Neural cell (in vitro differentiated cells): ENCODE measurements at regions not wholly inside any gene's neighbourhood (a gene's known extent, or its start where the extent isn't known, plus 50 kb on each side); places are given as distances from the start of the nearest gene placed in this dataset.

Source experiments
- H2AFZ ChIP-seq: fragments of 200-600, 300-800 bp; sonication (generic), shearing (Covaris generic); 2 replicates; pipeline ENCODE4 v1.6.0; 2014; ENCODE audit warnings: low read depth, mild to moderate bottlenecking, antibody characterized with exemption, low read length, moderate library complexity
- H3F3A ChIP-seq: fragments of 200-600 bp; shearing (Covaris generic); 2 replicates; pipeline ENCODE4 v1.6.1; 2016; ENCODE audit warnings: mild to moderate bottlenecking, moderate library complexity, mixed read lengths, antibody characterized with exemption, low read length; ENCODE audit not compliant: insufficient read depth, poor library complexity, severe bottlenecking
- H3K27ac ChIP-seq: fragments of 200-600, 300-800 bp; sonication (generic), shearing (Covaris generic); 2 replicates; pipeline ENCODE4 v1.5.1; 2014; ENCODE audit warnings: mild to moderate bottlenecking, low read length, moderate library complexity
- H3K27me3 ChIP-seq: fragments of 300-800, 200-600 bp; sonication (generic), shearing (Covaris generic); 2 replicates; pipeline ENCODE4 v1.6.0; 2014; ENCODE audit warnings: mild to moderate bottlenecking, low read depth, low read length, moderate library complexity; ENCODE audit not compliant: insufficient read depth
- H3K36me3 ChIP-seq: fragments of 300-800, 200-600 bp; sonication (generic), shearing (Covaris generic); 2 replicates; pipeline ENCODE4 v1.5.1; 2014; ENCODE audit warnings: mild to moderate bottlenecking, antibody characterized with exemption, low read length, moderate library complexity; ENCODE audit not compliant: insufficient read depth
- H3K4me2 ChIP-seq: fragments of 300-800, 200-600 bp; sonication (generic), shearing (Covaris generic); 2 replicates; pipeline ENCODE4 v1.6.0; 2014; ENCODE audit warnings: mild to moderate bottlenecking, low read length
- H3K4me3 ChIP-seq: fragments of 300-800, 200-600 bp; sonication (generic), shearing (Covaris generic); 2 replicates; pipeline ENCODE4 v1.5.1; 2014; ENCODE audit warnings: mild to moderate bottlenecking, low read length, moderate library complexity
- H3K79me2 ChIP-seq: fragments of 200-600 bp; shearing (Covaris generic); replicated peaks from 2 replicates; pipeline ENCODE4 v1.6.0; 2014; ENCODE audit warnings: mild to moderate bottlenecking, low read length, moderate library complexity; ENCODE audit not compliant: insufficient read depth
- H3K9ac ChIP-seq: fragments of 300-800, 200-600 bp; sonication (generic), shearing (Covaris generic); 2 replicates; pipeline ENCODE4 v1.6.1; 2016; ENCODE audit warnings: mild to moderate bottlenecking, low read length, mixed read lengths
- H3K9me2 ChIP-seq: fragments of 200-600 bp; shearing (Covaris generic); 2 replicates; pipeline ENCODE4 v1.6.1; 2016; ENCODE audit warnings: mild to moderate bottlenecking, low read length, mixed read lengths; ENCODE audit not compliant: insufficient read depth
- H3K9me3 ChIP-seq: fragments of 200-600, 300-800 bp; sonication (generic), shearing (Covaris generic); 2 replicates; pipeline ENCODE4 v1.6.1; 2016; ENCODE audit warnings: mild to moderate bottlenecking, mixed run types, low read length, moderate library complexity, mixed read lengths
- H4K20me1 ChIP-seq: fragments of 200-600 bp; shearing (Covaris generic); 2 replicates; pipeline ENCODE4 v1.6.1; 2016; ENCODE audit warnings: mild to moderate bottlenecking, mixed run types; ENCODE audit not compliant: insufficient read depth
- CTCF ChIP-seq: fragments of 450-650 bp; IDR thresholded peaks from 2 replicates; pipeline ENCODE4 v1.5.1; 2014; ENCODE audit warnings: antibody characterized with exemption, mild to moderate bottlenecking, moderate library complexity; ENCODE audit not compliant: poor library complexity, severe bottlenecking
- EP300 ChIP-seq: fragments of 450-650 bp; conservative IDR thresholded peaks from 2 replicates; pipeline ENCODE4 v1.6.1; 2014; ENCODE audit warnings: antibody characterized with exemption, mild to moderate bottlenecking, moderate library complexity; ENCODE audit not compliant: poor library complexity, severe bottlenecking
- EZH2 ChIP-seq: fragments of 200-600, 300-800 bp; shearing (Covaris generic), sonication (generic); IDR thresholded peaks from 2 replicates; pipeline ENCODE4 v1.6.1; 2014; ENCODE audit warnings: antibody characterized with exemption, low read length, borderline replicate concordance, mild to moderate bottlenecking; ENCODE audit not compliant: insufficient read depth, poor library complexity, severe bottlenecking
- MXI1 ChIP-seq: fragments of 450-650 bp; conservative IDR thresholded peaks from 2 replicates; pipeline ENCODE4 v1.6.1; 2014; ENCODE audit warnings: antibody characterized with exemption, mild to moderate bottlenecking; ENCODE audit not compliant: poor library complexity, severe bottlenecking
- POLR2AphosphoS5 ChIP-seq: IDR thresholded peaks from 2 replicates; pipeline ENCODE4 v1.6.1; 2012
- RAD21 ChIP-seq: fragments of 450-650 bp; conservative IDR thresholded peaks from 2 replicates; pipeline ENCODE4 v1.6.1; 2014; ENCODE audit warnings: antibody characterized with exemption, mild to moderate bottlenecking, moderate library complexity
- REST ChIP-seq: IDR thresholded peaks from 2 replicates; pipeline ENCODE4 v1.6.1; 2012; ENCODE audit warnings: borderline replicate concordance
- SMC3 ChIP-seq: fragments of 450-650 bp; conservative IDR thresholded peaks from 2 replicates; pipeline ENCODE4 v1.6.1; 2014; ENCODE audit warnings: antibody characterized with exemption, mild to moderate bottlenecking, moderate library complexity; ENCODE audit not compliant: poor library complexity
- TAF1 ChIP-seq: IDR thresholded peaks from 2 replicates; pipeline ENCODE4 v1.6.1; 2012; ENCODE audit warnings: low read depth

DNA sequence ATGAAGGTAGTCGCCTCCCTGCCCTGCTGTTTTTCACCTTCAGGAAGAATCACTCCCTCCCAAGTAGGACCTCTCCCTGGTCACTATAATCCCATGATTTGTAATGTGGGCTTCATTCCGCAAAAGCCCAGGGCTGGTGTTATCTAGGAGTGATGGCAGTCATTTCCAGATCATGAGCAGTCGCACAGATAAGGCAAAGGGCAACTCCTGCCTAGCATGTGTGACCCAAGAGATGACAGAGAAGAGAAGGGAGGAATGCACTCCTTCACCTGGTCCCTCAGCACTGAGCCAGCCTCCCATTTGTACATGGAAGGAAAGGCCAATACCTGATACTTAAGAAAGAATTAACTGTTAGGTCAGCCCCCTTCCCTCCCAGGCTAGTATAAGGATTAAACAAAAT lies 102.9 kb downstream of the RPL27A start:
- H4K20me1 ChIP-seq = no peaks in the 10 kb centered on the region
- no peaks in the 10 kb centered on the region for H3K9me3 ChIP-seq
- H3K4me3 ChIP-seq = no peak overlapping the region
- no peaks in the 10 kb centered on the region for H3K27me3 ChIP-seq
- no peaks in the 10 kb centered on the region for H3K36me3 ChIP-seq
- H3F3A ChIP-seq = no peaks in the 10 kb centered on the region
- H3K79me2 ChIP-seq = no peaks in the 10 kb centered on the region
- H2AFZ ChIP-seq = no peak overlapping the region
- H3K27ac ChIP-seq = no peak overlapping the region
- no peaks in the 10 kb centered on the region for H3K9me2 ChIP-seq
- no peak overlapping the region for H3K4me2 ChIP-seq
- TF ChIP-seq POLR2AphosphoS5 = no peak
- TF ChIP-seq RAD21 = no peak
- no peak for TF ChIP-seq TAF1
- no peak for TF ChIP-seq CTCF
- TF ChIP-seq REST = no peak
- no peak for TF ChIP-seq SMC3
- TF ChIP-seq EZH2 = no peak
- no peak for TF ChIP-seq MXI1
- TF ChIP-seq EP300 = no peak
- no peak overlapping the region for H3K9ac ChIP-seq

- no peak for TF ChIP-seq RAD21
- no peak for TF ChIP-seq TAF1
- TF ChIP-seq MXI1 = no peak
- no peak for TF ChIP-seq SMC3
- no peak for TF ChIP-seq CTCF
- no peak for TF ChIP-seq POLR2AphosphoS5
- TF ChIP-seq EZH2 = no peak
- no peak for TF ChIP-seq EP300
- TF ChIP-seq REST = no peak
- Histone ChIP-seq H3K9me2 (no peaks in the 10 kb centered on the region), H3K79me2 (no peaks in the 10 kb centered on the region), H3K4me2 (no peak overlapping the region), H2AFZ (no peak overlapping the region), H3K9me3 (no peaks in the 10 kb centered on the region), H4K20me1 (no peaks in the 10 kb centered on the region), H3F3A (no peaks in the 10 kb centered on the region), H3K27ac (no peak overlapping the region), H3K9ac (no peak overlapping the region), H3K27me3 (no peaks in the 10 kb centered on the region), H3K36me3 (no peaks in the 10 kb centered on the region), H3K4me3 (no peak overlapping the region)
These were observed 103.4 kb downstream of the RPL27A start for GRCh38 chr11:8785998-8786397.
